ENCODE measurements at regions not wholly inside any gene's neighbourhood (a gene's known extent, or its start where the extent isn't known, plus 50 kb on each side); places are given as distances from the start of the nearest gene placed in this dataset.

GRCh38 chr2:204086167-204086566 lies 149.6 kb downstream of the ICOS start:
- no peak for ATAC-seq
- DNase-seq: no peak
- intact Hi-C loops (cut with DNase I, micrococcal nuclease): no loop called here

DNA sequence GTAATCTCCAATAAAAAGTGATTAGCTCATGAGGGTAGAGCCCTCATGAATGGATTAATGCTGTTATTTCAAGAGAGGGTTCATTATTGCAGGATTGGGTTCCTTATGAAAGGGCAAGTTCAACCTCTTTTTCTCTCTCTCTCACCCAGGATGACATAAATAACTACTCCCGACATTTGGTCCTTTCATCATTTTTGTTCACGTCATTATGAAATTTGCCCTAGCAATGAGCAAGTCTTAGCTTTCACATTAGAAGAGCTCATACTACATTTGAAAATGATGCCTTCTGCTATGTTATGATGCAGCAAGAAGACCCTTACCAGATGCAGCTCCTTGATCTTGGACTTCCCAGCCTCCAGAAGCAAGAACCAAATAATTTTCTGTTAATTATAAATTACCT lies 152.5 kb downstream of the ICOS start:
- intact Hi-C loops (cut with DNase I, micrococcal nuclease): no loop called here
- DNase-seq: no peak
- ATAC-seq: no peak

- ATAC-seq (no peak), DNase-seq (no peak)
- intact Hi-C loops (cut with DNase I, micrococcal nuclease): no loop called here
Observed at GRCh38 chr2:204089574-204089973, 153.0 kb downstream of the ICOS start.

DNA sequence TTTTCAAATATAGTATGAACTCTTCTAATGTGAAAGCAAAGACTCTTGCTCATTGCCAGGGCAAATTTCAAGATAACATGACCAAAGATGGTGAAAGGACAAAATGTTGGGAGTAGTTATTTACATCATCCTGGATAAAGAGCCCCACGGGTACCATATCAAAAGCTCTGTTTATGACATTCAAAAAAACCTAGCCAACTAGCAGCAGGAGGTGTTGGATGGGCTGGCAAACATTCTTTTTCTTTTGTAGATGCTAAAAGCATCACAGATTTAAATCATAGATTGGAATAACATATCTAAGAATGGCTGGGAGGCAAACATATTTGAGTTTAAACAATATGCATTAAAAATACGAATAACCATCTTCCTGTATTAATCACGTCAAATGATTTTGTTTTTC lies 153.5 kb downstream of the ICOS start:
- ATAC-seq (no peak), DNase-seq (no peak)
- intact Hi-C loops (cut with DNase I, micrococcal nuclease): no loop called here

DNA sequence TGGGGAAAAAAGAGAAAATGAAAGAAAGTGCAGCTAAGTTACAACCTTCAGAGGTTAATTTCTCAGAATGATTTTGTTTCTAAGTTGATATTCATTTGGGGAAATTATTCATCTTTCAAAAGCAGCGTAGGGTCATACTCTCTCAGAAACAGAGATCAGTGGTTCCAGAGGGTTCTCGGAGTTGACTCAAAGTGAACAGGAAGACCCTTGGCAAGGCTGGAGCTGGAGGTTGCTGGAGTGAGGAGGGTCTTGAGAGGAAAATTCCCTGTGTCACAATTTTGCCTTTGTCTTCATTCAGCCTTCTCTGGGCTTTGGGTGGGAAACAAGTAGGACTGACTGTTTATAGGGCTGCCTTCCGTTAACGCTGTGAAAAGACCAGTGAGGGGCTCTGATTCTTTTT lies 168.2 kb downstream of the ICOS start:
- DNase-seq: no peak
- intact Hi-C loops (cut with DNase I, micrococcal nuclease): no loop called here
- ATAC-seq: no peak

- intact Hi-C loops (cut with DNase I, micrococcal nuclease): no loop called here
- DNase-seq (no peak), ATAC-seq (peak; percentile 47)
Observed at GRCh38 chr2:204108330-204108751, 171.8 kb downstream of the ICOS start.

DNA sequence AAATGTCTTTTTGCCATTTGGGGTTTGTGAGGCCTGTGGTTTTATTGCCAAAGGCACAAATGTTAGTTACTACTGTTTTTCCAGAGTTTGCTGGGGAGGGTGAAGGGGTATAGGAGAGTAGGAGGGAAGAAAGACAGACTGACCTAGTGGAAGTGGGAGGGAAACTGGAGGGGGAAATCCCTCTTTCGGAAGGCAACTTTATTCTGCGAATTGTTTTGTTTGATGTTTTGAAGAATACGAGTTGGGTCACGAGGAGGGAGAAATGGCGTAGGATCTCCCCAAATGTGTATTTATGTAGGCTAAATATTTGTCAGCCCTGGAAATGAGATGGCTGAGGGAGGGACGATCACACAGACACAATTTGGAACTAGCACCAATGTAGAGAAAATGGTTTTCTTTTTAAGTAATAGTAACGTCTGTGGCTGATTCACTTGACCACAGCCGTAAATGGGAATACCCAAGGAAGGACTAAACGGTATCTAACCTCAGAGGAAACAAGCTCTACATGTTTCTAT lies 172.3 kb downstream of the ICOS start:
- ATAC-seq (no peak), DNase-seq (no peak)
- intact Hi-C loops (cut with DNase I, micrococcal nuclease): no loop called here

DNA sequence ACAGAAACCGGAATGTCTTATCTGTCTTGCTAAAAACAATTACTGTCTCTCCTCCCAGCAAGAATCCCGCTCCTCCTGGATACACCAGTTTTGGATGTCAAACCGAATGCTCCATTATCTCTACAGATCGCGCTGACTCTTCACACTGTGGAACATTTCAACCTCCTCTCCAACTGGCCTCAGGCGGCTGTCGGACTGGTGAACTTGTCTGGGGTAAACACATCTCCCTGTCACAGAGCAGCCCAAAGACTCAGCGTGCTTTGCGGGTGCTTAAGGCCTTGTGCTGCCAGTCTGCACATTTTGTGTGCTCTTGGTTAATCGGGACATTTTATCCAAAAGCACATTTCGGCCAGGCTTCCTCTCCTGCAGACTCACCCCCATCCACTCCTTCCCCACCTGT lies 173.1 kb downstream of the ICOS start:
- no peak for DNase-seq
- no peak for ATAC-seq
- intact Hi-C loops (cut with DNase I, micrococcal nuclease): no loop called here

- ATAC-seq: no peak
- intact Hi-C loops (cut with DNase I, micrococcal nuclease): no loop called here
- DNase-seq: peak; percentile 32 to 38
Observed at GRCh38 chr2:204110338-204110741, 173.8 kb downstream of the ICOS start.

- DNase-seq (no peak), ATAC-seq (no peak)
- intact Hi-C loops (cut with DNase I, micrococcal nuclease): no loop called here
Observed at GRCh38 chr2:204110751-204111516, 174.4 kb downstream of the ICOS start.

DNA sequence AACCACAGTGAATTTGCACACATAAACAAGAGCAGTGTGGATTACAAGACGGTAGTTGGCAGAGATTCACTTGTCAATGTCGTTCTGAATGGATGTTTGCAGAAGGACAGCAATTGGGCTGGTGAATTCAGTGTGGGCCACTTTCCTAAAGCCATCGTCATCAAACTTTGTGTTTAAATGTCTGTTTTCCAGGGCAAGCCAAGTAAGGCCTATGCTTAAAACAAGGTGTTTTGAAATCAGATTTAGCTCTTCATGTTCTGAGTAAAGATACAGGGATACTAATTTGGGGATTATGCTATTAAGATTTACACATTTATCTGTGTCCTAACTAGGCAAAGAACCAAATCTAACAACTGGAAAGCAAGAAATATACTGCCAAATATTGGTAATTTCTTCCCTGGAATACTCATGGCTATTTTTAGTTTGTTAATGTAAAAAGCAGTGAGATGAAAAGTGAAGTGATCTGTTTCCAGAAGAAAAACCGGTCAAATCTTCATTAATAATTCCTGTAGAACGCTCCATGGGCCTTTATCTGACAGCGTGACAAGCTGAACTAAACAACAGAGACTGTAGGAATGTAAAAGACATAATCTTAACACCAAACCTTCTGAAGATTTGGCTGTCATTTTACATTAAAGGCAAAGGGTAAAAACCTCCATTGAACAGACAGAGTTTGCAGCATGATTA lies 175.7 kb downstream of the ICOS start:
- DNase-seq (no peak), ATAC-seq (no peak)
- intact Hi-C loops (cut with DNase I, micrococcal nuclease): no loop called here

DNA sequence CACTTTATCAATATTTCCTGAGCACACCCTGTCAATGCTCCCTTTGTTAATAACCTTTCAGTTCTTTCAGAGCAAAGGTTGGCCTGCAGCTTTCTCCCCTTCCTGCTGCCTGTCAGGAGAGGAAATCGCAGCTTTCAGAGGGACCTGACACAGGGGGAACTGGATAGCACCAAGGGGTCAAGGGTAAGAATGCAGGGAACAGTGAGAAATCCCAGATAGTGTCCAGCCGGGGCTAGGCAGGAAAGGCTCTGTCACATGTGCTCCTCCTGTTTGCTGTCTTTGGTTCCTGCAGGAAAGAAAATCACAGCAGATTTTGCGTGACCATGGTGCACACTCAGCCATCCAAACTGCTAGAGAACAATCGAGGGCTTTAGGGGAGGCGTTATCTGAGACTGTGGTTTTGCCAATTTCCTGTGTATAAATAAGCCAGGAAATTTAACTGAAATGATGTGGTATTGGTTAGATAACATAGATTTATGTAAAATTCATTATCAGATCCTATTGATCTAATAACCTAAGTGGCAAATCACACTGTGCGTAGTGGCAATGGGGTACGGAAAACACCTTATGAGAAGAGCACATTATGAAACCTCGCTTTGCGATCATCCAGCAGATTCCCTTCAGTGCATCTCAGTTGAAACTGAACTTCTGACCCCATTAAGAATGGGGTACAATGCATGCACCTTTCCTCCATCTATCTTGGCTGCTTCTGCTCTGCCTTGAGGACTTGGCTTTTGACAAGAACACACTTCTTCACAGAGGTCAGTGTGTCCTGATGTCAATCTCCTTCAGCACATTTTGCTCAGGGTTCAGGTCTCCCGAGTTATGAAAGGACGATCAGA lies 178.0 kb downstream of the ICOS start:
- ATAC-seq: peak; percentile 58
- intact Hi-C loops (cut with DNase I, micrococcal nuclease): no loop called here
- no peak for DNase-seq

DNA sequence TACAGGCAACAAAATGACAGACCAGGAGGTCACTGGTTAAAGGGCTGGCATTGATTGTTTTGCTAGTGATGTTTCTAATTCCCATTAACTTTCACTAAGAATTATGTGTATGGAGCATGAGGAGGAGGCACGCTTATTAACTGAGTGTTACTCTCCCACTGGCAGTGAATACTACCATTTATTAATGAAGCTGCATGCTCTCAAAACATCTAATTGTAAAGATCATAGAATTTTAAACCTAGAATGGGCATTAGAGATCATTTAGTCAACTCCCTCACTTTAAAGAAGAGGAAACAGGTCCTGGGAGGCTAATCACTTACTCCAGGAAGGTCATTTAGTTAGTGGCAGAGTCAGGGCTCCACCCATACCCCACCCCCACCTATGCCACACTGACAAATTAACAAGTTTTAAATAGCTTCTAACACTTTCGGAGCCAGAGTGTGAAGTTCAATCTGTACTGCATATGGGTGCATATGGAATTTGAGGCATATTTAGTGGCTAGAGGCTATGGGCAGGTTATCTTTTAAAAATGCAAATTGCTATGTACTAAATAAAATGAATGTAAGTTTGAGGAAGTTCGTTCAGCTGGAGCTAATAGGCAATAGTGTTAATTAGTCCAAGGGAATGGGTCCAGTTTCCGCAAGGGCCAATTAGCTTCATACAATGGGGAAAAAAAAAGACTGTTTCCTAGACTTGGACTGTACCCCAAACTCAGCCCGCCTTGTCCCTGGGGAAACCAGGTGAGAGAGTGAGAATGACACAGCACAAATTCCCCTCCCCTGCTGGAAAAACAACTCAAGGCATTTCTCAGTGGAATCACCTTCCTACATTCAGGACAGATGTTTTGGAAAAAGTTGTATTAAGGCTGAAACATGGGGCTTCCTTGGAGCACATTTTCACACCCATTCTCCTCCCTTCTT lies 178.8 kb downstream of the ICOS start:
- DNase-seq (no peak), ATAC-seq (peak; percentile 78)
- intact Hi-C loops (cut with DNase I, micrococcal nuclease): no loop called here

GRCh38 chr2:204116159-204116792 lies 179.7 kb downstream of the ICOS start:
- no peak for DNase-seq
- no peak for ATAC-seq
- intact Hi-C loops (cut with DNase I, micrococcal nuclease): no loop called here

DNA sequence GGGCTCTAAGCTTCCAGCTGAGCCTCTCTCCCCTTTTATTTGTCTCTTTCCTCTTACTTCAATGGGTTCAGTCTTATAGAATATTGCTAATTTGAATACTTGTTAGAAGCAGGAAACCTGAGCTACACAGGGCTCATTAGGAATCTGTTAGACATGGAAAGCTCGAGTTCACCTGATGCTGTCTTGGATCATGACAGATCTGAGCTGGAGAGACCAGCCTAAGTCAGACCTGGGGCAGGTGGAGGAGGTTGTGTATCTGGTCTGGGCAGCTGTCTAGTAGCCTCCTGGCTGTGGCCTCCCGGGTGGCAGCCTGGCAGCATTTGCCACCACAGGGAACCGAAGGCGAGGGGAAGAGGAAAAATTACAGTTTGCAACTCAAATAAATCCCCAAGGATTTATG lies 185.9 kb downstream of the ICOS start:
- intact Hi-C loops (cut with DNase I, micrococcal nuclease): no loop called here
- ATAC-seq: no peak
- DNase-seq: no peak

DNA sequence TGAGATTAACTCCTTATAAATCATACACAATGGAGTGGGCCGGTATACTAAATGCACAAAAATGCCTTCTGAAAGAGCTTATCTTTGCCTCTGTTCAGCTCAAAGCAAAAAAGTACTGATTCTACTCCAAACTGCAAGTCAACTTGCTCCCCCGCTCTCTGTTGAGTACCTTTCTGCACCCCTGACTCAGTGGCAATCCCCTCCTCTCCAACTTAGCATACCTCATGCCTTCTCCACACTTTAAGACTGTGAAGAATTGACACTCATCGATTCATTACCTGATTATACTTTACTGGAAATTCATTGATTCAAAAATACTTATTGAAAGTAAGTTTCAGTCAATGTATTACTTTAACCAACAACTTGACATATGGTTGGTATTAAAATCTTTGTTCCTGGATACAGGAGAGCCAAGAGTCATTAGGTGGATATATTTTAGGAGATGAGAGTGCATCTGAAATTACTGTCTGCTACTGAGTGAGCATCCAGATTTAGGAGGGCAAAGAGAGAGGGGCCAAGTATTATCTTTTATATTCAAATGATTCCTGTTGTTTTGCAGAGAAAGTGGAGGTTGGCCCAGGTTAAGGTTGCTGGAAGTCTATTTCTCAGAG lies 187.7 kb downstream of the ICOS start:
- ATAC-seq: no peak
- DNase-seq: no peak
- intact Hi-C loops (cut with DNase I, micrococcal nuclease): no loop called here

DNA sequence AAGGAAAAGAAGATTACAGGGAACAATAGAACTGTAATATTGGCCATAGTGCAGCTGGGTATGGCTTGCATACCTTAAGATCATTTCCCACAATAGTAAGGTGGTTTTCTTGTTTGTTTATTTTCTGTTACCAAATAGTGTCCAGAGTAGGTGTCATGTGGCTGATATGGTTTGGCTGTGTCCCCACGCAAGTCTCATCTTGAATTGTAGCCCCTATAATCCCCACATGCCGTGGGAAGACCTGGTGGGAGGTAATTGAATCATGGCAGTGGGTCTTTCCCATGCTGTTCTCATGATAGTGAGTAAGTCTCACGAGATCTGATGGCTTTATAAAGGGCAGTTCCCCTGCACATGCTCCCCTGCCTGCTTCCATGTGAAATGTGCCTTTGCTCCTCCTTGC lies 190.1 kb downstream of the ICOS start:
- intact Hi-C loops (cut with DNase I, micrococcal nuclease): no loop called here

DNA sequence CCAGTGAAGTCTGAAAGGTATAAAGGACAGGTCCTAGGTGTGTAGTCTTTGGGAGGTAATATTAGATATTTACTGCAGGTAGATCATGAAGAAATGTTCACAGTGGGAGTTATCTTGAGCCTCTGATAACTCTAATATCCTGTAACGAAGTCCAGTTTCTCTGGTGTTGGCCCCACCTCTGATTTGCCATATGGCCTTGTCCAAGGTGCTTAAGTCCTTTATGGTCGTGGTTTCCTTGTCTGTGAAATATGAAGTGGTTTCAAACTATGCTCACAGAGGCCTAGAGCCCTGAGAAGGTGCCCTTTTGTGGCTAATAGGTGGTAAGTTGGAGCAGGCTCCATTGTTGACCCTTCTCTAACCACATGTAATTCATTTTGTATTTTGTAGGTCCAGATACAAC lies 190.7 kb downstream of the ICOS start:
- ATAC-seq (no peak), DNase-seq (no peak)
- intact Hi-C loops (cut with DNase I, micrococcal nuclease): no loop called here

More for the DNA sequence above, 190.1 kb downstream of the ICOS start:
- no peak for DNase-seq
- ATAC-seq: no peak
